ENCODE measurements at regions not wholly inside any gene's neighbourhood (a gene's known extent, or its start where the extent isn't known, plus 50 kb on each side); places are given as distances from the start of the nearest gene placed in this dataset.

GRCh38 chr12:125208942-125209341 is 143.7 kb downstream of the AACS start:
- in situ Hi-C loops (cut with MboI; ENCODE audit: low pct_unique_long_range_greater_than_20kb in 2 of 9, low sequenced_read_pairs in 9 of 9, unreplicated experiment in 9 of 9), result no loop called here
- 11 to 33% (median 13%) methylated on average over 3 to 4 of the region's 12 CpGs; no CpG with 5 or more reads in 7 of the 10 experiments for WGBS, 10 experiments
- Histone ChIP-seq H3K27ac (peak overlapping the region in 1 of 2 donors; percentile 10), H3K4me1 (replicated peaks in 1 of 2) (peaks cover 8 to 22% of the 10 kb centered on the region in 2 donors), H3K4me3 (no peak overlapping the region)
- ATAC-seq (replicated peaks in 6 of 8), result peak in 5 of 8 experiments; percentile 10 to 67 (median 55)

GRCh38 chr12:125210104-125210755 is 145.0 kb downstream of the AACS start:
- in situ Hi-C loops (cut with MboI; ENCODE audit: low pct_unique_long_range_greater_than_20kb in 2 of 9, low sequenced_read_pairs in 9 of 9, unreplicated experiment in 9 of 9), result no loop called here

GRCh38 chr12:125211464-125211863 is 146.2 kb downstream of the AACS start:
- Histone ChIP-seq H3K4me1 (replicated peaks in 1 of 2) (peaks cover 10 to 20% of the 10 kb centered on the region in 2 donors), H3K4me3 (no peak overlapping the region), H3K27ac (no peak overlapping the region)
- 0 to 100% (median 90%) methylated on average over 1 to 6 of the region's 7 CpGs; no CpG with 5 or more reads in 3 of the 10 experiments for WGBS, 10 experiments
- peak in 1 of 8 experiments; percentile 31 for ATAC-seq (replicated peaks in 6 of 8)
- in situ Hi-C loops (cut with MboI; ENCODE audit: low pct_unique_long_range_greater_than_20kb in 2 of 9, low sequenced_read_pairs in 9 of 9, unreplicated experiment in 9 of 9), result no loop called here

More at GRCh38 chr12:125210104-125210755, 145.0 kb downstream of the AACS start:
- no peak overlapping the region for H3K4me3 ChIP-seq
- WGBS, 10 experiments, result 28 to 100% (median 70%) methylated on average over 2 to 4 of the region's 8 CpGs; no CpG with 5 or more reads in 5 of the 10 experiments
- peaks cover 8 to 22% of the 10 kb centered on the region in 2 donors for H3K4me1 ChIP-seq (replicated peaks in 1 of 2)
- ATAC-seq (replicated peaks in 6 of 8), result no peak
- H3K27ac ChIP-seq, result no peak overlapping the region

GRCh38 chr12:125214289-125214688 is 149.1 kb downstream of the AACS start:
- in situ Hi-C loops (cut with MboI; ENCODE audit: low pct_unique_long_range_greater_than_20kb in 2 of 9, low sequenced_read_pairs in 9 of 9, unreplicated experiment in 9 of 9), result no loop called here
- Histone ChIP-seq H3K4me1 (replicated peaks in 1 of 2) (peaks cover 22 to 29% of the 10 kb centered on the region in 2 donors), H3K27ac (no peak overlapping the region), H3K4me3 (no peak overlapping the region)
- WGBS, 10 experiments, result 25 to 100% (median 82%) methylated on average over 1 to 3 of the region's 5 CpGs; no CpG with 5 or more reads in 3 of the 10 experiments
- no peak for ATAC-seq (replicated peaks in 6 of 8)

GRCh38 chr12:125216756-125217155 is 151.5 kb downstream of the AACS start:
- Histone ChIP-seq H3K4me3 (no peak overlapping the region), H3K4me1 (replicated peaks in 1 of 2) (peaks cover 24 to 41% of the 10 kb centered on the region in 2 donors), H3K27ac (peak overlapping the region in 1 of 2 donors; percentile 24)
- ATAC-seq (replicated peaks in 6 of 8), result peak in 1 of 8 experiments; percentile 34
- 0 to 79% (median 14%) methylated on average over 1 to 8 of the region's 14 CpGs; no CpG with 5 or more reads in 4 of the 10 experiments for WGBS, 10 experiments
- in situ Hi-C loops (cut with MboI; ENCODE audit: low pct_unique_long_range_greater_than_20kb in 2 of 9, low sequenced_read_pairs in 9 of 9, unreplicated experiment in 9 of 9), result no loop called here

GRCh38 chr12:125217308-125217707 is 152.1 kb downstream of the AACS start:
- H3K4me1 ChIP-seq (replicated peaks in 1 of 2), result peaks cover 24 to 41% of the 10 kb centered on the region in 2 donors
- no peak for ATAC-seq (replicated peaks in 6 of 8)
- H3K4me3 ChIP-seq, result no peak overlapping the region
- H3K27ac ChIP-seq, result no peak overlapping the region
- in situ Hi-C loops (cut with MboI; ENCODE audit: low pct_unique_long_range_greater_than_20kb in 2 of 9, low sequenced_read_pairs in 9 of 9, unreplicated experiment in 9 of 9), result no loop called here
- 0 to 100% (median 80%) methylated on average over 1 to 5 of the region's 5 CpGs; no CpG with 5 or more reads in 4 of the 10 experiments for WGBS, 10 experiments

- peaks cover 24 to 41% of the 10 kb centered on the region in 2 donors for H3K4me1 ChIP-seq (replicated peaks in 1 of 2)
- H3K4me3 ChIP-seq, result no peak overlapping the region
- in situ Hi-C loops (cut with MboI; ENCODE audit: low pct_unique_long_range_greater_than_20kb in 2 of 9, low sequenced_read_pairs in 9 of 9, unreplicated experiment in 9 of 9), result no loop called here
- 16 to 100% (median 71%) methylated on average over 2 to 4 of the region's 4 CpGs; no CpG with 5 or more reads in 4 of the 10 experiments for WGBS, 10 experiments
- ATAC-seq (replicated peaks in 6 of 8), result peak in 1 of 8 experiments; percentile 46
- peak overlapping the region in 1 of 2 donors; percentile 40 for H3K27ac ChIP-seq
Measured at GRCh38 chr12:125218952-125219351, 153.7 kb downstream of the AACS start.

- ATAC-seq (replicated peaks in 6 of 8), result peak in 3 of 8 experiments; percentile 23 to 82 (median 65)
- in situ Hi-C loops (cut with MboI; ENCODE audit: low pct_unique_long_range_greater_than_20kb in 2 of 9, low sequenced_read_pairs in 9 of 9, unreplicated experiment in 9 of 9), result no loop called here
- H3K27ac ChIP-seq, result peak overlapping the region in 1 of 2 donors; percentile 56
Measured at GRCh38 chr12:125220404-125221273, 155.4 kb downstream of the AACS start.

GRCh38 chr12:125221602-125222001 is 156.4 kb downstream of the AACS start:
- no peak overlapping the region for H3K27ac ChIP-seq
- in situ Hi-C loops (cut with MboI; ENCODE audit: low pct_unique_long_range_greater_than_20kb in 2 of 9, low sequenced_read_pairs in 9 of 9, unreplicated experiment in 9 of 9), result no loop called here
- WGBS, 10 experiments, result 0 to 100% (median 76%) methylated on average over 1 to 4 of the region's 4 CpGs; no CpG with 5 or more reads in 2 of the 10 experiments
- no peak for ATAC-seq (replicated peaks in 6 of 8)
- no peak overlapping the region for H3K4me3 ChIP-seq
- peaks cover 20 to 38% of the 10 kb centered on the region in 2 donors for H3K4me1 ChIP-seq (replicated peaks in 1 of 2)

More at GRCh38 chr12:125220404-125221273, 155.4 kb downstream of the AACS start:
- H3K4me3 ChIP-seq, result no peak overlapping the region
- peaks cover 24 to 41% of the 10 kb centered on the region in 2 donors for H3K4me1 ChIP-seq (replicated peaks in 1 of 2)
- WGBS, 10 experiments, result 60 to 85% (median 71%) methylated on average over 1 to 13 of the region's 16 CpGs

- H3K4me3 ChIP-seq, result no peak overlapping the region
- peaks cover 17 to 29% of the 10 kb centered on the region in 2 donors for H3K4me1 ChIP-seq (replicated peaks in 1 of 2)
- in situ Hi-C loops (cut with MboI; ENCODE audit: low pct_unique_long_range_greater_than_20kb in 2 of 9, low sequenced_read_pairs in 9 of 9, unreplicated experiment in 9 of 9), result no loop called here
- 21 to 100% (median 71%) methylated on average over 1 to 3 of the region's 3 CpGs; no CpG with 5 or more reads in 1 of the 10 experiments for WGBS, 10 experiments
- no peak overlapping the region for H3K27ac ChIP-seq
- no peak for ATAC-seq (replicated peaks in 6 of 8)
Measured at GRCh38 chr12:125222876-125223275, 157.6 kb downstream of the AACS start.

GRCh38 chr12:125225641-125226040 is 160.4 kb downstream of the AACS start:
- ATAC-seq (replicated peaks in 6 of 8), result no peak
- no peak overlapping the region for H3K4me3 ChIP-seq
- 71 to 100% (median 100%) methylated on average over 1 to 4 of the region's 4 CpGs; no CpG with 5 or more reads in 3 of the 10 experiments for WGBS, 10 experiments
- H3K4me1 ChIP-seq (replicated peaks in 1 of 2), result peaks cover under 1 to 11% of the 10 kb centered on the region in 2 donors
- H3K27ac ChIP-seq, result no peak overlapping the region
- in situ Hi-C loops (cut with MboI; ENCODE audit: low pct_unique_long_range_greater_than_20kb in 2 of 9, low sequenced_read_pairs in 9 of 9, unreplicated experiment in 9 of 9), result no loop called here

GRCh38 chr12:125228519-125229260 is 163.5 kb downstream of the AACS start:
- Histone ChIP-seq H3K27ac (peak overlapping the region in 1 of 2 donors; percentile 22), H3K4me3 (no peak overlapping the region), H3K4me1 (replicated peaks in 1 of 2) (peaks cover 0 to 11% of the 10 kb centered on the region in 2 donors)
- 45 to 100% (median 85%) methylated on average over 1 to 12 of the region's 18 CpGs for WGBS, 10 experiments
- in situ Hi-C loops (cut with MboI; ENCODE audit: low pct_unique_long_range_greater_than_20kb in 2 of 9, low sequenced_read_pairs in 9 of 9, unreplicated experiment in 9 of 9), result no loop called here
- peak in 3 of 8 experiments; percentile 36 to 47 (median 39) for ATAC-seq (replicated peaks in 6 of 8)

Measured in motor neuron (in vitro differentiated cells).